A673 (cell line): ENCODE measurements at regions not wholly inside any gene's neighbourhood (a gene's known extent, or its start where the extent isn't known, plus 50 kb on each side); places are given as distances from the start of the nearest gene placed in this dataset.

Source experiments
- BruUV-seq: library from RNA; stranded (reverse); fragments of 400-500 nt; replicated peaks from 2 replicates; lab custom pipeline; 2021; lab: Mats Ljungman, UMichigan
- CTCF ChIA-PET: fragments of 300-600 bp; sonication (Branson Sonifier 250); formaldehyde crosslinking; loops from one replicate; lab custom pipeline; 2022; ENCODE audit warnings: antibody characterized with exemption; lab: Charles Lee
- POLR2A ChIA-PET: fragments of 300-600 bp; sonication (Branson Sonifier 250); formaldehyde crosslinking; loops from one replicate; lab custom pipeline; 2022; ENCODE audit warnings: antibody characterized with exemption; ENCODE audit not compliant: low non-redundant PET; lab: Charles Lee
- DNase-seq: peaks from one replicate; pipeline ENCODE4 v3.0.0-alpha.2; 2015; ENCODE audit warnings: low spot score
- H3K27ac ChIP-seq: fragments of 200-600 bp; sonication (generic); 2 replicates; pipeline ENCODE4 v1.5.1; 2016; ENCODE audit warnings: mixed run types, low read depth, mild to moderate bottlenecking, mixed read lengths, antibody characterized with exemption, low read length; ENCODE audit not compliant: poor library complexity, severe bottlenecking
- H3K27me3 ChIP-seq: fragments of 200-600 bp; sonication (generic); replicated peaks from 2 replicates; pipeline ENCODE4 v1.6.1; 2017; ENCODE audit warnings: mixed run types, low read depth, mild to moderate bottlenecking, mixed read lengths, antibody characterized with exemption, low read length; ENCODE audit not compliant: insufficient read depth, poor library complexity
- H3K36me3 ChIP-seq: fragments of 200-600 bp; sonication (generic); 2 replicates; pipeline ENCODE4 v1.6.1; 2016; ENCODE audit warnings: mixed run types, mild to moderate bottlenecking, mixed read lengths, antibody characterized with exemption, low read length; ENCODE audit not compliant: insufficient read depth, poor library complexity, severe bottlenecking
- H3K4me1 ChIP-seq: fragments of 200-600 bp; sonication (generic); 2 replicates; pipeline ENCODE4 v1.6.1; 2017; ENCODE audit warnings: mixed run types, mild to moderate bottlenecking, mixed read lengths, antibody characterized with exemption, low read length; ENCODE audit not compliant: insufficient read depth, poor library complexity, severe bottlenecking
- H3K4me3 ChIP-seq: fragments of 200-600 bp; sonication (generic); 2 replicates; pipeline ENCODE4 v1.5.1; 2016; ENCODE audit warnings: low read depth, mixed run types, mild to moderate bottlenecking, mixed read lengths, low read length; ENCODE audit not compliant: poor library complexity, severe bottlenecking
- H3K9me3 ChIP-seq: fragments of 200-600 bp; sonication (generic); 2 replicates; pipeline ENCODE4 v1.6.1; 2016; ENCODE audit warnings: mixed run types, low read depth, mild to moderate bottlenecking, mixed read lengths, antibody characterized with exemption, low read length; ENCODE audit not compliant: poor library complexity, severe bottlenecking
- CTCF ChIP-seq: fragments of 300-800, 200-600 bp; sonication (generic); conservative IDR thresholded peaks from 2 replicates; pipeline ENCODE4 v1.5.1; 2017; ENCODE audit warnings: low read depth, mild to moderate bottlenecking, antibody characterized with exemption, low read length, moderate library complexity, mixed read lengths
- EZH2 ChIP-seq: fragments of 200-600 bp; sonication (generic); IDR thresholded peaks from 2 replicates; pipeline ENCODE4 v1.6.1; 2017; ENCODE audit warnings: borderline replicate concordance, low read depth, mild to moderate bottlenecking, mixed read lengths, antibody characterized with exemption, low read length; ENCODE audit not compliant: poor library complexity, severe bottlenecking
- intact Hi-C: fragments of 100-400 bp; cut with micrococcal nuclease; formaldehyde crosslinking; loops from one replicate; pipeline ENCODE4 v1.10.0; 2022; ENCODE audit not compliant: unreplicated experiment

- H3K4me1 ChIP-seq = no peaks in the 10 kb centered on the region
- no peak for DNase-seq
- H3K4me3 ChIP-seq = no peak overlapping the region
- peaks cover 21% of the 10 kb centered on the region for H3K9me3 ChIP-seq
- TF ChIP-seq CTCF = no peak
- TF ChIP-seq EZH2 = no peak
- no TSS peak for BruUV-seq
- intact Hi-C loops = no loop called here
- H3K36me3 ChIP-seq = no peaks in the 10 kb centered on the region
- H3K27ac ChIP-seq = no peak overlapping the region
- CTCF ChIA-PET = no interaction called here
- H3K27me3 ChIP-seq = no peaks in the 10 kb centered on the region
- POLR2A ChIA-PET = no interaction called here
Measured at GRCh38 chr5:8695902-8696845, 827.2 kb downstream of the MTRR start.

- CTCF ChIA-PET = no interaction called here
- Histone ChIP-seq H3K4me1 (no peaks in the 10 kb centered on the region), H3K27ac (no peak overlapping the region), H3K9me3 (peaks cover 27% of the 10 kb centered on the region), H3K4me3 (no peak overlapping the region), H3K27me3 (no peaks in the 10 kb centered on the region), H3K36me3 (no peaks in the 10 kb centered on the region)
- POLR2A ChIA-PET = no interaction called here
- TF ChIP-seq CTCF = no peak
- TF ChIP-seq EZH2 = no peak
- DNase-seq = no peak
- no TSS peak for BruUV-seq
- intact Hi-C loops = no loop called here
Measured at GRCh38 chr5:8700222-8700621, 831.3 kb downstream of the MTRR start.

GRCh38 chr5:8700671-8701070 is 831.7 kb downstream of the MTRR start:
- H3K4me3 ChIP-seq = no peak overlapping the region
- CTCF ChIA-PET = no interaction called here
- H3K27ac ChIP-seq = no peak overlapping the region
- BruUV-seq = no TSS peak
- H3K36me3 ChIP-seq = no peaks in the 10 kb centered on the region
- H3K4me1 ChIP-seq = no peaks in the 10 kb centered on the region
- TF ChIP-seq EZH2 (no peak), CTCF (no peak)
- H3K9me3 ChIP-seq = peaks cover 27% of the 10 kb centered on the region
- no peaks in the 10 kb centered on the region for H3K27me3 ChIP-seq
- no peak for DNase-seq
- POLR2A ChIA-PET = no interaction called here
- intact Hi-C loops = no loop called here
